UCSD-AML1 (cell line): ENCODE measurements at regions not wholly inside any gene's neighbourhood (a gene's known extent, or its start where the extent isn't known, plus 50 kb on each side); places are given as distances from the start of the nearest gene placed in this dataset.
"Not testable (repeated sequence)": the region's sequence is repeated elsewhere in the genome, so short reads cannot be mapped to it uniquely, and the experiment has no call there.

ENCODE experiments used
- DNase-seq: peaks from one replicate; lab custom pipeline; 2025; ENCODE audit not compliant: unreplicated experiment; lab: John Stamatoyannopoulos, UW

DNA sequence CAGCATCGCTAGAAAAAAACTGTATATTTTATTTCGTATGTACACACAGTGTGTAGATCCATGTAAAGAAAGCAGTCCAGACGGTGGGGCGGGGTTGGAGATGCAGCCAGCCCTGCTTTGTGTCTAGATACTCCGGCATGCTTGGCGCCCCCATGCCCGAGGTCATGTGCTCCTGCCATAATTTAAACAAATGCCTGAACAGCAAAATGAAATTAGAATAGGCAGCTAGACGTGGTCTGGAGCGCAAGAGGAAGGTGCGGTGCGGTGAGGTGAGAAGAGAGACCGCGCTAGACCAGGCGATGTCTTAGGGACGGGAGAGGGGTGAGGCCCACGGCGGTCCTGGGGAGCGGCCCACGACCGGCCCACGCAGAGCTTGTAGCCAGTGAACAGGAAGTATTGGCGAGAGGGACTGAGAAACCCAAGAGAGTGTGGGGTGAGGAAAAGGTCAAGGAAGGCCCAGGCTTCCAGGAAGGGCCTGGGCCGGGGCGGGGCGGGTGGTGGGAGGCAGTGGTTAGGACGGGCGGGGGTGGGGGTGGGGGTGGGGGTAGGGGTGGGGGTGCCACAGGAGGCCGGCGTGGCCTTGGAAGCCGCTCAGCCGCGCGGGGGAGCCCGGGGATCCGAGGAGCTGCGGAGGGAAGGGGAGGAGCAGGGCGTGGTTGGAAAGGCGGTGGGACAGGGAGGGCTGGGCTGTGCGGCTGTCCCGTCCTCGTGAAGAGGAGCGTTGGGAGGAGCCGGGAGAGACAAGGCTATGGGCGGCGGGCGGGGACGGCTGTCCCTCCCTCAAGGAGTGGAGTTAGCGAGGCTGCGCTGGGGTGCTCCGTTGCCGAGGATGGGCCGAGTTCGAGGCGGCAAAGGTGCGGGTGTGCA lies 254.7 kb upstream of the SGCG start:
- DNase-seq: no peak

DNA sequence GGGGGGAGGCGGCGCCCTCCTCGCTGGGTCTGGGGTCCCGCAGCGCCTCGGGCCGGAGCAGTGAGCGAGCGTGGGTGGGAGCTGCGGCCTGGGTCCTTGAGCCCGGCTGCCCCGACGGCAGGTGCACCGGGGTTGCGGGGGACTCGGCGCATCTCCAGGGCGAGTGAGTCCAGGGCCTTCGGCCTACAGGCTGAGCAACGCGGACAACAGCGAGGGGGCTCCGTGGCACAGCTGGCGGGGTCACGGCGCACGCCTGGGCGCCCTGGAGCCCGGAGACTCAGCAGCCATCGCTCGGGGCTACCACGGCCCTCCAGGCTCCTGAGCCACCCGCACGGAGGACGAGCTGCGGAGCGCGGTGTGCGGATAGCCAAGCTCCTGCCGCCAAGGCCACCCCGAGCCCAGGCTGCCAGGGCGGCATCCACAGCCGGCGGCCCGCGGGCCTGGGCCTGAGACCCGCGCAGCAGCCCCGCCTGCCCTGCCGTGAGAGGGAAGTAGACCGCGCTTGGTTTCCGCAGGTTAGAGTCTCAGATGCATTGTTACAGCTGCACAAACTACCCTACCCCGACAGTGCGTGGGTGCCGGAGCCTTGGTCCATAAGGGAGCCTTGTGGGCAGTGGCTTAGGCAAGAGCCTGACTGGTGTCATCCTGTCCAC lies 253.9 kb upstream of the SGCG start:
- DNase-seq: no peak

DNA sequence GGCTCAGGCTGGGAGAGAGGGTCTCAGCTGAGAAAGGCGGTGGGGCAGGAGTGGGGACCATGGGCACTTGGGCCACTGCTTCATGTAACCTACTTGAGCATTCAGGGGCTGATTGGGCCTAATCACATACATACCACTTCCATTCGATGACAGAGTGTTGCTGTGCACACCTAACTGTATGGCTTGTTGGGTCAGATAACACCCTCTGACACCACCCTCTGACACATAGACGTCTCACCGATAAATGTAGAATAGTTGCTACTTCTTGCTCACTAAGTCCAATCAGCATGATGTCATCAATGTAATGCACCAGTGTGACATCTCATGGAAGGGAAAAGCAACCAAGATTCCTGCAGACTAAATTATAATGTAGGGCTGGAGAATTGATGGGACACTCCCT lies 252.9 kb upstream of the SGCG start:
- DNase-seq: not testable (repeated sequence)

GRCh38 chr13:22929381-22930126 lies 251.2 kb upstream of the SGCG start:
- DNase-seq: no peak

DNA sequence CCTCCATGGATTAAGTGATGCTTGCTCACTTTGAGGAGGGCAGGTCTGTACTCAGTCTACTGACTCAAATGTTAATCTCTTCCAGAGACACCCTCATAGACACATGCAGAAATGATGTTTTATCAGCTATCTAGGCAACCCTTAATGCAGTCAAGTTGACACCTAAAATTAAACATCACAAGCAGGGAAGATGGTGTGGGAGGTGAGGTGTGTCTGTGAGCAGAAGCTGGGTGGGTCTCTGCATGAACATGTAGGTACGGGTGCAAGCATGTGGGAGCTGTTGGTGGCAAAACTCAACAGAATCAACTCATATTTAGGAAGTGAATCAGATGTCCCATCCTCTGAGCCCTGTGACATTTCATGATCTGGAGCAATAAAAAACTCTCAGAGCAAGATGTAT lies 249.2 kb upstream of the SGCG start:
- no peak for DNase-seq

- DNase-seq: not testable (repeated sequence)
Measured at GRCh38 chr13:22932632-22933412, 248.0 kb upstream of the SGCG start.

GRCh38 chr13:22933571-22934181 lies 247.1 kb upstream of the SGCG start:
- DNase-seq: no peak

DNA sequence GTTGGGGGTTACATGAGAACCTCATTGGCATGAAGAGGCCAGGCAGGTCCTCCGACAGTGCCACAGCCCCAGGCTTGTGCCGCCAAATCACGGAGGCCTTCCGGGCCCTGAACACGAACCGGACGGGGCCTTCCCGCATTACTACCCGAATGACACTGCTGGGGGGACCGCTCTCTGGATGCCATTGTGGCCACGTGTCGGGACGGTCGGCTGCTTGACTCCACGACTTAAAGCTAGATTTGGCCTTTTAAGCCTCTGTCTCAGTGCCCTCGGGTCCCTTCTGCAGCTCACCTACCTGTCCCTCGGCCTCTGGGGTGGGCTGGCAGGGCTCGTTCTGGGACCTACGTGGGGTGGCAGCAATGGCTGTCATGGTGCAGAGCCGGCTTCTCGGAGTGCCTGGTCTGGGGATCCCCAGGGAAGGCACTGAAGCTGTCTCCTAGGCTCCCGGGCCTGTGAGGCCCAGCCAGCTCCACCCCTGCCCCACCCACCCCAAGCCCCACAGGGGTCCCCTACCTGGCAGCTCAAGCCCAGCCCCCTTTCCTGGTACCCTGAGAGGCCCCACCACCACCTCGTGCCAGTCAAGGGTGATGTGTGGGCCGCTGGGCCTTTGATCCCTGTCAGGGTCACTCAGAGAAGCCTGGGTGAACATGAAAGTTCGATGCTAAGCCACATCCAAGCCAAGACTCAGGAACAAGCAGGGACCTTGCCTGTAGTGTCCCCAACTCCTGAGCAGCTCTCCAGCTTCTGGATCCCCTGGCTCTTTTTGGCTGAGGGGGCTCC lies 245.8 kb upstream of the SGCG start:
- no peak for DNase-seq

- DNase-seq: no peak
Measured at GRCh38 chr13:22936228-22936627, 244.6 kb upstream of the SGCG start.

- no peak for DNase-seq
Measured at GRCh38 chr13:22937241-22937640, 243.5 kb upstream of the SGCG start.

DNA sequence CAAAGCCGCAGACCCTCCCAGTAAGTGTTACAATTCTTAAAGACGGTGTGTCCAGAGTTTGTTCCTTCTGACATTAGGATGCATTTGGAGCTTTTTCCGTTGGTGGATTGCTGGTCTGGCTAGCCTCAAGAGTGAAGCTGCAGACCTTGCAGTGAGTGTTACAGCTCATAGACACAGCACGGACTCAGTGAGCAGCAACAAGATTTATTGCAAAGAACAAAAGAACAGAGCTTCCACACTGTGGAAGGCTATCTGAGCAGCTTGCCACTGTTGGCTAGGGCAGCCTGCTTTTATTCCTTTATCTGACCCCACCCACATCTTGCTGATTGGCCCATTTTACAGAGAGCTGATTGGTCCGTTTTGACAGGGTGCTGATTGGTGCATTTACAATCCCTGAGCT lies 242.8 kb upstream of the SGCG start:
- no peak for DNase-seq

- no peak for DNase-seq
Measured at GRCh38 chr13:22938576-22938975, 242.2 kb upstream of the SGCG start.

- no peak for DNase-seq
Measured at GRCh38 chr13:22939157-22939556, 241.6 kb upstream of the SGCG start.

DNA sequence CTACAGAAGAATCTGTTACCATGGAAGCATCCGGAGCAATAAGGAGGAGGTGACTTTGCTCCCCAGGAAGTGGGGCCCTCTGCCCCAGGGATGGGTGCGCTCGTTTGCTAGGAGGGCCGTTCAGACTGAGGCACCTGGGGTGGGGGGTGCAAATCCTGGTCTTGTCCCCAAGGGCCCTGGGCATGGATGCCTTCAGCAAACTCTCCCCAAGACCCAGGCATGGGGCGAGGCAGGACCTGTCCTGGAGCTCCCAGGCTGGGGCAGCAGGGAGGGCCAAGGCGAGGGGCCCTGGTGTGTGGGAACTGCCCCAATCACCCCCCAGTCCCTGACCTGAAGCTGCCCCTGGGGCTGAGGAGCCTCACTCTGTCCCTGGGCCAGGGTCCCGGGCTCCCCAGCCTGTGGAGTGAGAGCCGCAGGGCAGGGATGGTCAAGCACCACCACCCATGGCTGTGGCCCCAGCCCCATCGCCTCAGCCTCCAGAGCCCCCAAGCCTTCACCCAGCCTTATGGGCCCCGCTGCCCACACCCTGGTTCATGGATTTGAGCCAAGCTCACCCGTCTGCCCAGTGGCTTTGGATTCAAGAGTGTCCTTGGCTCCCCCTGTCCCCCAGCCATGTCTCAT lies 240.6 kb upstream of the SGCG start:
- no peak for DNase-seq

GRCh38 chr13:22940736-22941135 lies 240.0 kb upstream of the SGCG start:
- no peak for DNase-seq

DNA sequence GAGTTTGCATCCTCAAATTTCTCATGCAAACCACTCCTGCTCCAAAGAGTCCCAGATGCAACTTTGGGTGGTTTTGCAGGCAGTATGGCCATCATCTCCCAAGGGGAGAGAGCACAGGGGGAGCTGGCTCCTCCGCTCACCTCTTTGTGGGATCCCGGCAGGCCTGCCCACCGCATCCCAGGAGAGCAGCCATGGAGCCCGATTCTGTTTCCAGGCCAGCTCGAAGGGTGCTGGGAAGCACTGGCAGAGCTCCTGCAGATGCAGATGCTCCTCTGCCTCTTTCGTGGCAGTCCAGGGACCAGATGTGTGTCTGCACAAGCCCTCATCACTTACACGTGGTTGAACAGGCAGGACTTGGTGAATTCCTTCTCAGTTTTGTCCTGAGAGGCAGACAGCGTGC lies 239.3 kb upstream of the SGCG start:
- not testable (repeated sequence) for DNase-seq

DNA sequence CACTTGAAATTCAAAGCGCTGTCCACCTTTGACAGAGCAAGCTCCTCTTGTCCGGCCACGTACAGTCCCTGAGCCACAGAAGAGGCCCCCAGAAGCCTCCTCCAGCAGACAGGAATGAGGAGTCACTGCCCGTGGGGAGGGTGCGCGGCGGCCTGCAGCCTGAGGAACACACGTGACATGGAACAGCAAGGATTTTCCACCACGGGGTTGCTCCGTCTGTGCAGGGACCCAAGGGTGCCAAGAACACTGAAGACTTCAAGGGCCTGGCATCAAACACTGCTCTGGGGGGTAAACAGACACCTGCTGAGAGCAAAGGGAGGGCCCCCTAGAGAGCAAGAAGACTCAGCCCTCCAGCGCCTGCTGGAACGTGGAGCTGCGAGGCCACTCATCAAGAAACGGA lies 237.9 kb upstream of the SGCG start:
- DNase-seq: not testable (repeated sequence)

- no peak for DNase-seq
Measured at GRCh38 chr13:22944378-22944777, 236.4 kb upstream of the SGCG start.
